ENCODE measurements at regions not wholly inside any gene's neighbourhood (a gene's known extent, or its start where the extent isn't known, plus 50 kb on each side); places are given as distances from the start of the nearest gene placed in this dataset.

DNA sequence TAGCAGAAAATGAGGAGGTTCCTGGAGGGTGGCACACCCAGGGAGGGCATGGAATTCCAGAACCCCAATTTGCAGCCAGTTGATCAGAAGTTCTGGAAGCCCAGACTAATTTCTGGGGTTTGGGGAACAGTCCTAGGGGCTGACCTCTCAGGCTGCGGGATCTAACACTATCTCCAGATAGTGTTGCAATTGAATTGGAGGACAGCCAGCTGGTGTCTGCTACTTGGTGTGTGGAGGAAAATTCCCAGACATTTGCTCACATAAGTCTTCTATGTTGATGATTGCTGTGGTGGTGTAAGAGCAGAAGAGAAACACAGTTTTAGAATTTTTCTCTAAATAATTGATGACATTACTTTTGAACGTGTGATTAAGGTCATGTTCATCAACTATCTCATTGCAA is 154.3 kb upstream of the RNPC3 start:
- TF ChIP-seq, protein P1, sequence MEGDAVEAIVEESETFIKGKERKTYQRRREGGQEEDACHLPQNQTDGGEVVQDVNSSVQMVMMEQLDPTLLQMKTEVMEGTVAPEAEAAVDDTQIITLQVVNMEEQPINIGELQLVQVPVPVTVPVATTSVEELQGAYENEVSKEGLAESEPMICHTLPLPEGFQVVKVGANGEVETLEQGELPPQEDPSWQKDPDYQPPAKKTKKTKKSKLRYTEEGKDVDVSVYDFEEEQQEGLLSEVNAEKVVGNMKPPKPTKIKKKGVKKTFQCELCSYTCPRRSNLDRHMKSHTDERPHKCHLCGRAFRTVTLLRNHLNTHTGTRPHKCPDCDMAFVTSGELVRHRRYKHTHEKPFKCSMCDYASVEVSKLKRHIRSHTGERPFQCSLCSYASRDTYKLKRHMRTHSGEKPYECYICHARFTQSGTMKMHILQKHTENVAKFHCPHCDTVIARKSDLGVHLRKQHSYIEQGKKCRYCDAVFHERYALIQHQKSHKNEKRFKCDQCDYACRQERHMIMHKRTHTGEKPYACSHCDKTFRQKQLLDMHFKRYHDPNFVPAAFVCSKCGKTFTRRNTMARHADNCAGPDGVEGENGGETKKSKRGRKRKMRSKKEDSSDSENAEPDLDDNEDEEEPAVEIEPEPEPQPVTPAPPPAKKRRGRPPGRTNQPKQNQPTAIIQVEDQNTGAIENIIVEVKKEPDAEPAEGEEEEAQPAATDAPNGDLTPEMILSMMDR (conservative IDR thresholded peaks at IDR 0.05; ENCODE audit: low read length), result no peak
- TF ChIP-seq EZH2phosphoT487 (IDR thresholded peaks at IDR 0.05; ENCODE audit: borderline replicate concordance), result no peak
